Trophoblast cell (in vitro differentiated cells and primary cell): ENCODE measurements at regions not wholly inside any gene's neighbourhood (a gene's known extent, or its start where the extent isn't known, plus 50 kb on each side); places are given as distances from the start of the nearest gene placed in this dataset.
A peak's percentile ranks its signal among the peaks of the same experiment; 100 is the strongest.

Experiments
- DNase-seq, 2 donors: peaks; one replicate each; pipeline ENCODE4 v3.0.0-alpha.2; 2016
- H2AFZ ChIP-seq: 2 replicates; pipeline ENCODE4 v1.6.1; 2013; ENCODE audit warnings: low read length, moderate library complexity, mild to moderate bottlenecking; ENCODE audit not compliant: insufficient read depth, poor library complexity
- H2AK5ac ChIP-seq: 2 replicates; pipeline ENCODE4 v1.6.1; 2013; ENCODE audit warnings: mild to moderate bottlenecking, low read length
- H2BK120ac ChIP-seq: 2 replicates; pipeline ENCODE4 v1.6.1; 2013; ENCODE audit warnings: low read length, mild to moderate bottlenecking, moderate library complexity; ENCODE audit not compliant: insufficient read depth, poor library complexity
- H2BK12ac ChIP-seq: 2 replicates; pipeline ENCODE4 v1.6.1; 2013; ENCODE audit warnings: mild to moderate bottlenecking, low read length, moderate library complexity
- H2BK5ac ChIP-seq: 2 replicates; pipeline ENCODE4 v1.6.1; 2013; ENCODE audit warnings: low read length, low read depth, moderate library complexity, mild to moderate bottlenecking; ENCODE audit not compliant: poor library complexity
- H3K14ac ChIP-seq: 2 replicates; pipeline ENCODE4 v1.6.1; 2013; ENCODE audit warnings: mild to moderate bottlenecking, low read length
- H3K18ac ChIP-seq: 2 replicates; pipeline ENCODE4 v1.6.1; 2013; ENCODE audit warnings: mild to moderate bottlenecking, low read length
- H3K23ac ChIP-seq: 2 replicates; pipeline ENCODE4 v1.6.1; 2013; ENCODE audit warnings: low read length
- H3K27ac ChIP-seq: 2 replicates; pipeline ENCODE4 v1.5.1; 2013; ENCODE audit warnings: low read depth, mild to moderate bottlenecking, inconsistent platforms, low read length, moderate library complexity
- H3K27me3 ChIP-seq: 2 replicates; pipeline ENCODE4 v1.6.1; 2013; ENCODE audit warnings: inconsistent platforms, mild to moderate bottlenecking, low read length, moderate library complexity; ENCODE audit not compliant: insufficient read depth
- H3K36me3 ChIP-seq, 2 experiments: 1 replicate in 1 of 2; 2 replicates in 1 of 2; pipeline ENCODE4 v1.6.1; 2013; ENCODE audit warnings: low read length in 2 of 2, mild to moderate bottlenecking in 2 of 2, moderate library complexity in 1 of 2; ENCODE audit not compliant: insufficient read depth in 2 of 2, control insufficient read depth in 1 of 2
- H3K4ac ChIP-seq: 2 replicates; pipeline ENCODE4 v1.6.1; 2013; ENCODE audit warnings: low read depth, mild to moderate bottlenecking, low read length, moderate library complexity
- H3K4me1 ChIP-seq, 2 experiments: 1 replicate in 1 of 2; 2 replicates in 1 of 2; pipeline ENCODE4 v1.6.1; 2013; ENCODE audit warnings: low read length in 2 of 2, mild to moderate bottlenecking in 2 of 2, moderate library complexity in 1 of 2; ENCODE audit not compliant: insufficient read depth in 2 of 2, control insufficient read depth in 1 of 2
- H3K4me2 ChIP-seq: 2 replicates; pipeline ENCODE4 v1.6.1; 2013; ENCODE audit warnings: inconsistent platforms, mild to moderate bottlenecking, low read length, moderate library complexity
- H3K4me3 ChIP-seq: 2 replicates; pipeline ENCODE4 v1.5.1; 2013; ENCODE audit warnings: mild to moderate bottlenecking, low read depth, low read length, inconsistent platforms
- H3K79me1 ChIP-seq: one replicate; pipeline ENCODE4 v1.6.1; 2013; ENCODE audit warnings: low read length
- H3K79me2 ChIP-seq: 2 replicates; pipeline ENCODE4 v1.6.1; 2013; ENCODE audit warnings: low read length, mild to moderate bottlenecking; ENCODE audit not compliant: control insufficient read depth, insufficient read depth, poor library complexity
- H3K9ac ChIP-seq: 2 replicates; pipeline ENCODE4 v1.6.1; 2013; ENCODE audit warnings: mild to moderate bottlenecking, low read length
- H3K9me3 ChIP-seq: 2 replicates; pipeline ENCODE4 v1.6.1; 2013; ENCODE audit warnings: low read depth, mild to moderate bottlenecking, control low read depth, inconsistent platforms, low read length; ENCODE audit not compliant: insufficient read depth
- H4K12ac ChIP-seq: 2 replicates; pipeline ENCODE4 v1.6.1; 2013; ENCODE audit warnings: low read depth, mild to moderate bottlenecking, low read length, moderate library complexity
- H4K8ac ChIP-seq: 2 replicates; pipeline ENCODE4 v1.6.1; 2013; ENCODE audit warnings: low read depth, mild to moderate bottlenecking, low read length, moderate library complexity
- H4K91ac ChIP-seq: one replicate; pipeline ENCODE4 v1.6.1; 2013; ENCODE audit warnings: low read depth, mild to moderate bottlenecking, low read length, moderate library complexity
- WGBS: extraction: QIAGEN DNeasy Blood & Tissue Kit; methylation state at CpG from one replicate; pipeline ENCODE4 v1.1.7; 2013; ENCODE audit warnings: missing lambda C conversion rate; ENCODE audit not compliant: insufficient read length, insufficient coverage; ENCODE audit errors: extremely low coverage; 5-methylcytosine and 5-hydroxymethylcytosine counted together

DNA sequence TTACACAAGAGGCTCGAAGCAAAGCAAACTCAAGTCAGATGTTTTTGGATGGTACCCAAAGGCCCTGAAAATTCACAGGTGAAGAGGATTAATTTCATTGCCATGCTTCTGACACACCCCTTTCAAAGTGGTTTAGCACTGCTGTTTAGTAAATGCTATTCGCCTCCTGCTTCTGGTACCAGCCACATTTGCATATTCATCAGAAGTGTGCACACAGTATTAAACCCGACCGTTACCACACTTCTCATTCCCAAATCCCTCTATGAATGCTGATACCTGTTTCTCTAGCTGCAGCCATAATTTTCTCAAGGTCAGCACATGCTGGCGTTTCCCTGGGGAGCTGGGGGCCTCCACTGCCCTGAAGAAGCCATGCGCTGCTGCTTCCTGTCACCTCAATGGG is 179.8 kb upstream of the DAB1 start:
- H4K91ac ChIP-seq = no peak overlapping the region
- H3K36me3 ChIP-seq = no peaks in the 10 kb centered on the region
- no peak overlapping the region for H2AFZ ChIP-seq
- no peak overlapping the region for H3K4me3 ChIP-seq
- H3K9me3 ChIP-seq = no peaks in the 10 kb centered on the region
- no peak overlapping the region for H3K27ac ChIP-seq
- no peak overlapping the region for H4K12ac ChIP-seq
- H3K23ac ChIP-seq = no peak overlapping the region
- no peaks in the 10 kb centered on the region for H3K79me1 ChIP-seq
- no peak for DNase-seq
- no peaks in the 10 kb centered on the region for H3K27me3 ChIP-seq
- no peak overlapping the region for H2AK5ac ChIP-seq
- no peak overlapping the region for H3K4me2 ChIP-seq
- no peak overlapping the region for H4K8ac ChIP-seq
- H3K14ac ChIP-seq = no peak overlapping the region
- H2BK5ac ChIP-seq = no peak overlapping the region
- no peak overlapping the region for H3K4ac ChIP-seq
- no peak overlapping the region for H3K9ac ChIP-seq
- no peak overlapping the region for H2BK12ac ChIP-seq
- WGBS = no CpG with 5 or more reads among the region's 6 CpGs
- no peak overlapping the region for H3K18ac ChIP-seq
- H3K4me1 ChIP-seq = peaks cover 3 to 5% of the 10 kb centered on the region in 2 experiments
- no peaks in the 10 kb centered on the region for H3K79me2 ChIP-seq
- no peak overlapping the region for H2BK120ac ChIP-seq

DNA sequence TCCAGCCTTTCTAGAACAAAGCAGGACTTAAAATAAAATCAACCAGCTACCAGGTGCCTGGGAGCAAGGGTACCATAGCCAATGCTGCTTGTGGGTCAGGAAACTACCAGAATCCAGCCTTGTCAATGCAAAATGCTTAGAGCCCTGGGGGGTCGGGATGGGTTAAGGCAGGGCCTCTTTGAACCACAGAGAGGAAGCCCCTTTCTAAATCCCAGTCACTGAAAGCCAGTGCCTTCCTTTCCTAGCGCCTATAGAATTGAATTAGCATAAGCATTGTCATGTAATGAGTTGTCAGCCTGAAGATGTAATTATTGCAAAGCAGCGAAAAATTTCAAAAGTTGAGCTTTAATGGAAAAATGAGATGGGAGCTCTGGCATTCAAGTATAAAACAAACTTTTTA is 176.6 kb upstream of the DAB1 start:
- H3K27me3 ChIP-seq = no peaks in the 10 kb centered on the region
- no peak overlapping the region for H3K9ac ChIP-seq

DNA sequence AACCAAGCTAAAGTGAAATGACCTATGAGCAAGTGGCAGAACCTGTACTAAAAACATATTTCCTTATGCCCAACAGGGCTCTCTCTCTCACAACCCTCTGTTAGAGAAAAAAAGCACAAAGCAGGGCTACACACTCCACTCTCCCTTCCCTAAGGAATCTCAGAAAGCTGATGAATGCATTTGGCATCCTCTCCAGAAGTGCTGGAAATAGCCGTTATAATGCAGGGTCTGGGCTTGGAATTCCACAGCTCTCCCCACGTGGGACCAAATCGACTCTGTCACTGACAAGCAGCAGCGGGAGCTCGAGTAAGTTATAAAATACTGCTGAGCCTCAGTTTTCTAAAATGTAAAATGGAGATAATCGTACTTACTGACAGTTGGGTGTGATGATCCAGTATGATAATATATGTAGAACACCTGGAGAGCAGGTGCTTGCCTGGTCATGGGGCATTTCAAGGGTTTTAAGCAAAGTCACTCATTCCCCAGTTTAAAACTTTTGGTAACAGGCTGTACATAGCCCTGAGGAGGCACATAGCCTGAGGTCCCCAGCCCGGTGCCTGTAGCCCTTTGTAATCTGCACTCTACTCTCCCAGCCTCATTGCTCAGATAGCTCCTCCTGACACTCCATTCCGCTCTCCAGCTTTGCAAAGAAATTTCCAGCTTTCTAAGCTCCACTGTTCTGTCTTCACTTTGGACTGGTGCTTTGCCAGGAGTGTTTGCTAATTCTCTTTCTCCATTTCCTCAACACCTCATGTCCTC is 175.6 kb upstream of the DAB1 start:
- Histone ChIP-seq H3K14ac (no peak overlapping the region), H3K4me2 (peak overlapping the region; percentile 39), H3K79me1 (no peaks in the 10 kb centered on the region), H3K4ac (no peak overlapping the region), H2BK12ac (no peak overlapping the region), H3K27me3 (no peaks in the 10 kb centered on the region), H2BK120ac (no peak overlapping the region), H4K12ac (no peak overlapping the region), H3K18ac (no peak overlapping the region), H3K4me1 (peaks cover 3 to 5% of the 10 kb centered on the region in 2 experiments), H4K8ac (no peak overlapping the region), H2AFZ (no peak overlapping the region), H2BK5ac (no peak overlapping the region), H3K79me2 (no peaks in the 10 kb centered on the region), H3K36me3 (no peaks in the 10 kb centered on the region), H3K9me3 (no peaks in the 10 kb centered on the region), H4K91ac (no peak overlapping the region), H2AK5ac (no peak overlapping the region), H3K27ac (no peak overlapping the region), H3K23ac (no peak overlapping the region), H3K9ac (no peak overlapping the region), H3K4me3 (no peak overlapping the region)
- DNase-seq = peak; percentile 30 to 44
- WGBS = no CpG with 5 or more reads among the region's 8 CpGs

More for the DNA sequence above, 176.6 kb upstream of the DAB1 start:
- H3K4ac ChIP-seq = no peak overlapping the region
- no peak for DNase-seq
- no peak overlapping the region for H4K12ac ChIP-seq
- H4K8ac ChIP-seq = no peak overlapping the region
- no peaks in the 10 kb centered on the region for H3K36me3 ChIP-seq
- H2AFZ ChIP-seq = no peak overlapping the region
- no CpG with 5 or more reads among the region's 3 CpGs for WGBS
- no peak overlapping the region for H3K14ac ChIP-seq
- no peaks in the 10 kb centered on the region for H3K9me3 ChIP-seq
- no peak overlapping the region for H2BK5ac ChIP-seq
- no peak overlapping the region for H3K23ac ChIP-seq
- no peak overlapping the region for H2BK12ac ChIP-seq
- no peak overlapping the region for H3K18ac ChIP-seq
- no peaks in the 10 kb centered on the region for H3K79me2 ChIP-seq
- no peak overlapping the region for H2AK5ac ChIP-seq
- H3K27ac ChIP-seq = no peak overlapping the region
- H4K91ac ChIP-seq = no peak overlapping the region
- H2BK120ac ChIP-seq = no peak overlapping the region
- no peak overlapping the region for H3K4me2 ChIP-seq
- no peaks in the 10 kb centered on the region for H3K79me1 ChIP-seq
- peaks cover 3 to 5% of the 10 kb centered on the region in 2 experiments for H3K4me1 ChIP-seq
- no peak overlapping the region for H3K4me3 ChIP-seq

DNA sequence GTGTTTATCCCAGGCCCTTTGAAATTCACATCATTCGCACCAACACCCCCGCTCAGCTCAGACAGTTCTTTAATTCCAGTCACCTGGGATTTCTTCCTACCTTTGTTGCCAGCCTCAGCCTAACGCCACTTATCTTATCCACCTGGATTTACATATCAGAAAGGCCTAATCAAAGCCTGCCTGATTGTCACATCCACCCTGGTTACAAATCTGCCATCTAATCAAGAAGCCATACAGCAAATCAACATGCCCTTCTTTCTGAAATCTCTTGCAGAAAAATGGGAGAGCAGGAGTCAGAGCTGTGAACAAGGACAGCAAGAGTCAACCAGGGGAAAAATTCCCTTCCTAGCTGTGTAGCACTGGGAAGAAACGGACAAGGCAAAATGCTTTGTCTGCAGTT is 173.2 kb upstream of the DAB1 start:
- Histone ChIP-seq H3K9ac (no peak overlapping the region), H3K79me2 (no peaks in the 10 kb centered on the region), H3K23ac (no peak overlapping the region), H2BK120ac (no peak overlapping the region), H2BK12ac (no peak overlapping the region), H3K14ac (no peak overlapping the region), H2AK5ac (no peak overlapping the region), H3K36me3 (no peaks in the 10 kb centered on the region), H3K9me3 (no peaks in the 10 kb centered on the region), H4K8ac (no peak overlapping the region), H3K4me2 (no peak overlapping the region), H3K4me1 (peaks cover 3 to 5% of the 10 kb centered on the region in 2 experiments), H3K4ac (no peak overlapping the region), H2AFZ (no peak overlapping the region), H3K27me3 (no peaks in the 10 kb centered on the region), H3K4me3 (no peak overlapping the region), H3K27ac (no peak overlapping the region), H4K12ac (no peak overlapping the region), H4K91ac (no peak overlapping the region), H3K79me1 (no peaks in the 10 kb centered on the region), H2BK5ac (no peak overlapping the region), H3K18ac (no peak overlapping the region)
- WGBS = no CpG with 5 or more reads among the region's 4 CpGs
- no peak for DNase-seq
